ENCODE measurements at regions not wholly inside any gene's neighbourhood (a gene's known extent, or its start where the extent isn't known, plus 50 kb on each side); places are given as distances from the start of the nearest gene placed in this dataset.
"Not testable (repeated sequence)": the region's sequence is repeated elsewhere in the genome, so short reads cannot be mapped to it uniquely, and the experiment has no call there.

DNA sequence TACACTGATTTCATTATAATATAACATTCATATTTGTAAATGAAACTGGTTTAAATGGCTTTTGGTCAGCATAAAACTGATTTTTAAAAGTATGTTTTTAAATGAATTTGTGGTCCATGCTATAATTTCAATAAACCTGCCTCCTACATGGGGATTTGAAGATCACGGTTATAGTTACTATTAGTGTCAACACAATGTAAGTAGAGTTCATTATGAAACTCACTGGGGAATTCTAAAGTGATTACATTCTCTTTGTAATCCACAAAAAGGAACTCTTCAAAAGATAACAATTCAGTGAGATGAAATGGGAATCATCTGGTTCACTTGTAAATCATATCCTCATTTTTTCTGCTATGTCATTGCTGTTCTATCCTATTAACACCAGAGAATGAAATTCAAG, 204.5 kb upstream of the G2E3 start:
- ATAC-seq: no peak

DNA sequence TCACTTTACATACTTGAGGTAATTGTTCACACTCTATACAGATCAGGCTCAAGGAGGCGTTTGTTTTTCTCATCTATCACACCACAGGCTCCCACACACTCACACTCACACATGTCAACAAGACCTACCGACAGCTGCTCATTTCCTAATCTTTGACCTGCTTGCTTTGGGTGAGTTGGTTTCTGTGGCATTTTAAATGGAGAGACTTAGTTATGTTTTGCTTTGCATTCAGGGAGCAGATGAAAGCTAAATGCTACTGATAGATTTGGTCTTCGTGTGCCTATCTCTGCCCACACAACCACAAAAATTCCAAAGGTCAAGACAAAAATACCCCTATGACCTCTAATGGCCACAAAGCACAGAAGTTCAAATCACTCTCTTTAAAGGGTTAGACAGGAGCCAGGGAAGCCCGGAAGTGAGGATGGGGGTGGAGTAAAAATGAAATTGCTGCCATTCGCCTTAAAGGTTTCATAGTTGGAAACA, 203.5 kb upstream of the G2E3 start:
- intact Hi-C loops (cut with DNase I): no loop called here
- Histone ChIP-seq H3K36me3 (no peaks in the 10 kb centered on the region), H3K27ac (no peak overlapping the region), H3K4me1 (no peaks in the 10 kb centered on the region), H3K27me3 (no peaks in the 10 kb centered on the region), H3K4me3 (no peak overlapping the region), H3K9me3 (no peaks in the 10 kb centered on the region)
- ATAC-seq (no peak), DNase-seq (no peak)
- TF ChIP-seq, protein P1, sequence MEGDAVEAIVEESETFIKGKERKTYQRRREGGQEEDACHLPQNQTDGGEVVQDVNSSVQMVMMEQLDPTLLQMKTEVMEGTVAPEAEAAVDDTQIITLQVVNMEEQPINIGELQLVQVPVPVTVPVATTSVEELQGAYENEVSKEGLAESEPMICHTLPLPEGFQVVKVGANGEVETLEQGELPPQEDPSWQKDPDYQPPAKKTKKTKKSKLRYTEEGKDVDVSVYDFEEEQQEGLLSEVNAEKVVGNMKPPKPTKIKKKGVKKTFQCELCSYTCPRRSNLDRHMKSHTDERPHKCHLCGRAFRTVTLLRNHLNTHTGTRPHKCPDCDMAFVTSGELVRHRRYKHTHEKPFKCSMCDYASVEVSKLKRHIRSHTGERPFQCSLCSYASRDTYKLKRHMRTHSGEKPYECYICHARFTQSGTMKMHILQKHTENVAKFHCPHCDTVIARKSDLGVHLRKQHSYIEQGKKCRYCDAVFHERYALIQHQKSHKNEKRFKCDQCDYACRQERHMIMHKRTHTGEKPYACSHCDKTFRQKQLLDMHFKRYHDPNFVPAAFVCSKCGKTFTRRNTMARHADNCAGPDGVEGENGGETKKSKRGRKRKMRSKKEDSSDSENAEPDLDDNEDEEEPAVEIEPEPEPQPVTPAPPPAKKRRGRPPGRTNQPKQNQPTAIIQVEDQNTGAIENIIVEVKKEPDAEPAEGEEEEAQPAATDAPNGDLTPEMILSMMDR (IDR thresholded peaks at IDR 0.05): no peak

More for the DNA sequence above, 204.5 kb upstream of the G2E3 start:
- no peaks in the 10 kb centered on the region for H3K4me1 ChIP-seq
- no peak for DNase-seq
- no peaks in the 10 kb centered on the region for H3K9me3 ChIP-seq
- no peaks in the 10 kb centered on the region for H3K27me3 ChIP-seq
- no peak overlapping the region for H3K27ac ChIP-seq
- intact Hi-C loops (cut with DNase I): no loop called here
- no peaks in the 10 kb centered on the region for H3K36me3 ChIP-seq
- no peak overlapping the region for H3K4me3 ChIP-seq
- TF ChIP-seq, protein P1 (IDR thresholded peaks at IDR 0.05): no peak

DNA sequence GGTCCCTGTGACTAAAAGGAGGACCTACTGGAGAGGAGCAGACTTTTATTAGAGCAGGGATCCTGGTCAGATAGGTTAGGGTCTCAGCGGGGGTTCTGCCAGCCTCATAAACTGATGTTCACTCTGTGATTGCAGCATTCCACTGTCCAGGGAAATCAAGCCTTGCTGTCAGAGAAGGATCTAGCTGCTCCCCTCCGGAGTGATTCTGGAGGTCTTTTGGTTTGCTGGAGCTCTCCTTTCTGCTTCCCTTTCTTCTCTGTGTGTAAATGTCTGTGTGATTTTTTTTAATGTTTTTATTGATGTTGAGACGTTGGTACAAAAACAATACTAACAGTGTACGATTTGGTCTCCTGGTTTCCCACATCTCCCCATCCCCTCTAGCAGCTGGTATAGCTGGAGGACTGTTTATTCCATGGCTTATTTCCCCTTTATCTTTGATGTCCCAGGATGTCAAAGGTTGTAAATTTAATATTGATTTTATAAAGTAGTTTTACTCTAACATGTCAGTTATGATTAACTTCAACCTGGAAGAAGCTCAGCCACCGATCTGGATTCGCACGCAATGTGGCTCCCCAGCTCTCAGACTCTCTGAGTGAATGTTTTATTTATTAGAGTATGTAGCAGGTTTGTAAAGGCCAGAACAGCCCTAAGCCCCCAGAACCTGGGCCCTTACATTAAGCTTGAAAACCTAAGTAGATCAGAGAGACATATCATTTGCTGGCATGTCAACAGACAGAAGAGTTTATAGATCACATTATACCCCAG, 202.3 kb upstream of the G2E3 start:
- ATAC-seq: no peak
- H3K27me3 ChIP-seq: no peaks in the 10 kb centered on the region
- H3K9me3 ChIP-seq: no peaks in the 10 kb centered on the region
- intact Hi-C loops (cut with DNase I): no loop called here
- H3K27ac ChIP-seq: no peak overlapping the region
- DNase-seq: no peak
- H3K4me1 ChIP-seq: no peaks in the 10 kb centered on the region
- H3K4me3 ChIP-seq: no peak overlapping the region
- no peaks in the 10 kb centered on the region for H3K36me3 ChIP-seq
- TF ChIP-seq, protein P1 (IDR thresholded peaks at IDR 0.05): no peak

DNA sequence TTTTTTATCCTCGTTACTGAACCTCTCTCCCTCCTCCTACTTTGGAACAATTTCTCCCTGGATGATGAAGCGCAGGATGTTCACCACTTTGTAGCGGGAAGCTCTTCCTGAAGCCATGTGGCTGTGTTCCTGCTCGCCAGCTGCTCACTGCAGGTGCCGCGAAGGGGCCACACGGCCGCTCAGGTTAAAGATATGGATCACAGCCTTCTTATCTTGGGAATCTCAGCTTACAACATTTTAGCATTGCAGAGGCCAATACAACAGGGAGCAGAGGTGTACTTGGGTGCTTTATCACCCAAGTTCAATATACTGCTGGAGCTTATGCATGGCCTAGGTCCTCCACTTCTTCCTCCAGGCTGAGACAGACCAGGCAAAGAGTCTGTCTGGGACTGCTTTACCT, 201.2 kb upstream of the G2E3 start:
- Histone ChIP-seq H3K9me3 (no peaks in the 10 kb centered on the region), H3K36me3 (no peaks in the 10 kb centered on the region), H3K4me3 (no peak overlapping the region), H3K4me1 (no peaks in the 10 kb centered on the region), H3K27me3 (no peaks in the 10 kb centered on the region), H3K27ac (no peak overlapping the region)
- peak in 1 of 4 donors; percentile 35 for DNase-seq
- TF ChIP-seq, protein P1 (IDR thresholded peaks at IDR 0.05): no peak
- intact Hi-C loops (cut with DNase I): no loop called here
- ATAC-seq: no peak

DNA sequence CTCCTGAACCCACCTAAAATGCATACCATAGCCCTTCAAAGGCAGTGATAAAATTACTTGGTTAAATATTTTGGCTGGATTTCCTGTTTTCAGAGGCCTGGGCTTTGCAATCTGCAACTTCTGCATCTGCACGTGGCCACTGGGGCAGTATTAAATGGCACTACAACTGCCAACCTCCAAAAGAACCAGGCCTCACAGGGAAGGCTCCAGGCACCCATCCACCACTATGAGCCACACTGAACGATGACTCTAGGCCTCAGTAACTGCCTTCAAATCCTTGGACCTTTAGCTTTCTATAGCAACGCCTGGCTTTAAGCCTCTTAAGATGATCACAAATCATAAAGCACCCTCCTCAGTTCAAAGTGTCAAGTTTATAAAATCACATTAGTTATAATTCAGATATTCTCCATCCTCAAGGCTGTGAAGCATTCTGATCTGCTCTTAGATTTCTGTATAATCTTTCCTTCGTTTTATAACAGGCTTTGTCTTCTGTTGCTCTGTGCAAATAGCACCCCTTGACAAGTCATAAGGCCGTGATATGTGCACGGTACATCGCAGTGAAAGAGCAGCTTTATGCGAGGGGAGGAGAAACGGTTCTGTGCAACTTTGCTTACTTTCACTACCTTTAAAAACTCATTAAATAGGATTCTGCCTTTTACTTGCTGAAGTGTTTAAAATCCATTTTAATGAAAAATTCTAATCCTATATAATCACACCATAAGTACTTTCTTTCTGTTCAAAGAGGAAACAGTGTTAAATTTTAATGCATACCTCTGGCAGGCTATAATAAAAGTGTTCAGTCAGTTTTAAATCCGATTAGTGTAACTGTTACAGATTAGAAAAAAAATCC, 196.4 kb upstream of the G2E3 start:
- Histone ChIP-seq H3K36me3 (no peaks in the 10 kb centered on the region), H3K4me1 (no peaks in the 10 kb centered on the region), H3K4me3 (no peak overlapping the region), H3K9me3 (no peaks in the 10 kb centered on the region), H3K27me3 (no peaks in the 10 kb centered on the region), H3K27ac (no peak overlapping the region)
- no peak for ATAC-seq
- no peak for DNase-seq
- intact Hi-C loops (cut with DNase I): no loop called here
- TF ChIP-seq, protein P1 (IDR thresholded peaks at IDR 0.05): no peak

DNA sequence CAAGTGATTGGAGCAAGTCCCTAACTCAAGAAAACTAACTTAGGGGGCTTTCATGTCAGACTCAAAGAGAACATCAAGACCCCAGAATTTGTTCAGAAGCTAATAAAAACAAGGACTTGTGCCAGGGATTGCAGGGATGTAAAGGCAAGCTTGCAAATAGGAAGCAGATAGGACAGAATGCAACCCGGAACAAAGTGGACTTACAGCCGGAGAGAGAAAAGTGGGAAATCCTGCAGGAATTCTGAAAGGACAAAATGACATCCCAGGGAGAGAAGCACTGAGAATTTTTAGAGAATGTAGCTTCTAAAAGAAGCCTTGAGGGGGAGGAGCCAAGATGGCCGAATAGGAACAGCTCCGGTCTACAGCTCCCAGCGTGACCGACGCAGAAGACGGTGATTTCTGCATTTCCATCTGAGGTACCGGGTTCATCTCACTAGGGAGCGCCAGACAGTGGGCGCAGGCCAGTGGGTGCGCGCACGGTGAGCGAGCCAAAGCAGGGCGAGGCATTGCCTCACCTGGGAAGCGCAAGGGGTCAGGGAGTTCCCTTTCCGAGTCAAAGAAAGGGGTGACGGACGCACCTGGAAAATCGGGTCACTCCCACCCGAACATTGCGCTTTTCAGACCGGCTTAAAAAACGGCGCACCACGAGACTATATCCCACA, 195.6 kb upstream of the G2E3 start:
- H3K4me1 ChIP-seq; H3K27me3 ChIP-seq; H3K36me3 ChIP-seq; H3K9me3 ChIP-seq; intact Hi-C loops (cut with DNase I); H3K4me3 ChIP-seq; DNase-seq; ATAC-seq; H3K27ac ChIP-seq: not testable (repeated sequence)

All from left lung (tissue), 4 donors.